ENCODE measurements at regions not wholly inside any gene's neighbourhood (a gene's known extent, or its start where the extent isn't known, plus 50 kb on each side); places are given as distances from the start of the nearest gene placed in this dataset.

GRCh38 chr3:105195260-105195659 is 171.4 kb upstream of the ALCAM start:
- no peaks in the 10 kb centered on the region for H3K9me3 ChIP-seq (ENCODE audit: insufficient read depth, low read length)
- DNase-seq (ENCODE audit: low read depth, low spot score): no peak
- no peaks in the 10 kb centered on the region for H3K36me3 ChIP-seq (ENCODE audit: insufficient read depth, insufficient read length, low read length)
- H3K9ac ChIP-seq (ENCODE audit: insufficient read length, low read depth): no peak overlapping the region
- TF ChIP-seq YY1 (IDR thresholded peaks at IDR 0.05; ENCODE audit: insufficient read depth, insufficient read length) (no peak), SUZ12 (IDR thresholded peaks at IDR 0.05; ENCODE audit: extremely low read depth, insufficient read depth, insufficient read length) (no peak), ZNF274 (IDR thresholded peaks at IDR 0.05; ENCODE audit: low read depth, low read length) (no peak)
- no peak overlapping the region for H3K4me3 ChIP-seq (ENCODE audit: insufficient read length, low read depth)
- no peaks in the 10 kb centered on the region for H3K4me1 ChIP-seq (ENCODE audit: insufficient read depth, insufficient read length)
- no peaks in the 10 kb centered on the region for H3K27me3 ChIP-seq (ENCODE audit: insufficient read depth, insufficient read length)

DNA sequence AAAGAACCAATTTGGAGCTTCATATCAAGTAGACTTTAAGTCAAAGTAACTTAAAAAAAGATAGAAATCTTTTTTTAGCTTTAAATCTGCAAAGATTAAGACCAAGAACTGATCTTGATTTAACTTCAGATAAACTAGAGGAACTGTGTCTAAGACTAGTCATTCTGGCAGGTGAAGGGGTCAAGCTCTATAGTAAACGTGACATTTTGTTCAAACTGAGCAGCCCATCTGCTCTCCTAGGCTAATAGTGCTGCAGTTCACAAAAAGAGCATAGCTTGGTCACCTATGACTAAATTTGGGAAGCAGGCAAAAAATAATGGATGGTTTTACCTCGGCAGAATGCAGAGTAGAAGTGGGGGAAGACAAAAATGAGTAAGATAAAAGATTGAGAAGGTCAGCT is 168.8 kb upstream of the ALCAM start:
- no peak for TF ChIP-seq ZNF274 (IDR thresholded peaks at IDR 0.05; ENCODE audit: low read depth, low read length)
- no peak for TF ChIP-seq SUZ12 (IDR thresholded peaks at IDR 0.05; ENCODE audit: extremely low read depth, insufficient read depth, insufficient read length)
- TF ChIP-seq YY1 (IDR thresholded peaks at IDR 0.05; ENCODE audit: insufficient read depth, insufficient read length): no peak
- no peaks in the 10 kb centered on the region for H3K9me3 ChIP-seq (ENCODE audit: insufficient read depth, low read length)
- H3K9ac ChIP-seq (ENCODE audit: insufficient read length, low read depth): no peak overlapping the region
- no peak overlapping the region for H3K4me3 ChIP-seq (ENCODE audit: insufficient read length, low read depth)
- no peak for DNase-seq (ENCODE audit: low read depth, low spot score)
- H3K27me3 ChIP-seq (ENCODE audit: insufficient read depth, insufficient read length): no peaks in the 10 kb centered on the region
- no peaks in the 10 kb centered on the region for H3K4me1 ChIP-seq (ENCODE audit: insufficient read depth, insufficient read length)
- no peaks in the 10 kb centered on the region for H3K36me3 ChIP-seq (ENCODE audit: insufficient read depth, insufficient read length, low read length)

DNA sequence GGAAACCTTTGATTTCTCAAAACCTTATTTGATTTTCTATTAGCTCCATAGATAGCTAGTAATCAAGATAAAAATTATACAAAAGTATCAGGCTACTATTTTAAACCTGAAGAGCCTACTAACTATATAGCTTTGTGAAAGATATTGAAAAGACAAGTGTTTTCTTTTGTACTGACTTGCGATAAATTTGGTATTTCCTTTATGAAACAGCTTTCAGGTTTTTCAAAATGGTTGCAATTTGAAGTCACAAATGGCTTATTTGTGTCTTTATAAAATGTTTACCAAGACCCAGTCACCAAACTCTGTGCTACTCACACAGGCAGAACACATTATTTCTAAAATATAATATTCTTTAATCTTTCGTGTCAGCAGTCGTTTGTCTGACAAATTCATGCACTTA is 167.5 kb upstream of the ALCAM start:
- Histone ChIP-seq H3K4me3 (ENCODE audit: insufficient read length, low read depth) (no peak overlapping the region), H3K9me3 (ENCODE audit: insufficient read depth, low read length) (no peaks in the 10 kb centered on the region), H3K36me3 (ENCODE audit: insufficient read depth, insufficient read length, low read length) (no peaks in the 10 kb centered on the region), H3K4me1 (ENCODE audit: insufficient read depth, insufficient read length) (no peaks in the 10 kb centered on the region), H3K9ac (ENCODE audit: insufficient read length, low read depth) (no peak overlapping the region), H3K27me3 (ENCODE audit: insufficient read depth, insufficient read length) (no peaks in the 10 kb centered on the region)
- no peak for DNase-seq (ENCODE audit: low read depth, low spot score)
- TF ChIP-seq YY1 (IDR thresholded peaks at IDR 0.05; ENCODE audit: insufficient read depth, insufficient read length) (no peak), SUZ12 (IDR thresholded peaks at IDR 0.05; ENCODE audit: extremely low read depth, insufficient read depth, insufficient read length) (no peak), ZNF274 (IDR thresholded peaks at IDR 0.05; ENCODE audit: low read depth, low read length) (no peak)

- Histone ChIP-seq H3K27me3 (ENCODE audit: insufficient read depth, insufficient read length) (no peaks in the 10 kb centered on the region), H3K9me3 (ENCODE audit: insufficient read depth, low read length) (no peaks in the 10 kb centered on the region), H3K4me1 (ENCODE audit: insufficient read depth, insufficient read length) (no peaks in the 10 kb centered on the region), H3K9ac (ENCODE audit: insufficient read length, low read depth) (no peak overlapping the region), H3K4me3 (ENCODE audit: insufficient read length, low read depth) (no peak overlapping the region), H3K36me3 (ENCODE audit: insufficient read depth, insufficient read length, low read length) (no peaks in the 10 kb centered on the region)
- TF ChIP-seq YY1 (IDR thresholded peaks at IDR 0.05; ENCODE audit: insufficient read depth, insufficient read length) (no peak), SUZ12 (IDR thresholded peaks at IDR 0.05; ENCODE audit: extremely low read depth, insufficient read depth, insufficient read length) (no peak)
- no peak for DNase-seq (ENCODE audit: low read depth, low spot score)
These were observed 156.6 kb upstream of the ALCAM start for GRCh38 chr3:105210141-105210540.

- H3K27me3 ChIP-seq (ENCODE audit: insufficient read depth, insufficient read length): no peaks in the 10 kb centered on the region
- no peaks in the 10 kb centered on the region for H3K36me3 ChIP-seq (ENCODE audit: insufficient read depth, insufficient read length, low read length)
- TF ChIP-seq SUZ12 (IDR thresholded peaks at IDR 0.05; ENCODE audit: extremely low read depth, insufficient read depth, insufficient read length) (no peak), YY1 (IDR thresholded peaks at IDR 0.05; ENCODE audit: insufficient read depth, insufficient read length) (no peak), ZNF274 (IDR thresholded peaks at IDR 0.05; ENCODE audit: low read depth, low read length) (no peak)
- no peak overlapping the region for H3K9ac ChIP-seq (ENCODE audit: insufficient read length, low read depth)
- no peaks in the 10 kb centered on the region for H3K4me1 ChIP-seq (ENCODE audit: insufficient read depth, insufficient read length)
- H3K4me3 ChIP-seq (ENCODE audit: insufficient read length, low read depth): no peak overlapping the region
- no peak for DNase-seq (ENCODE audit: low read depth, low spot score)
- no peaks in the 10 kb centered on the region for H3K9me3 ChIP-seq (ENCODE audit: insufficient read depth, low read length)
These were observed 152.1 kb upstream of the ALCAM start for GRCh38 chr3:105214590-105214989.

DNA sequence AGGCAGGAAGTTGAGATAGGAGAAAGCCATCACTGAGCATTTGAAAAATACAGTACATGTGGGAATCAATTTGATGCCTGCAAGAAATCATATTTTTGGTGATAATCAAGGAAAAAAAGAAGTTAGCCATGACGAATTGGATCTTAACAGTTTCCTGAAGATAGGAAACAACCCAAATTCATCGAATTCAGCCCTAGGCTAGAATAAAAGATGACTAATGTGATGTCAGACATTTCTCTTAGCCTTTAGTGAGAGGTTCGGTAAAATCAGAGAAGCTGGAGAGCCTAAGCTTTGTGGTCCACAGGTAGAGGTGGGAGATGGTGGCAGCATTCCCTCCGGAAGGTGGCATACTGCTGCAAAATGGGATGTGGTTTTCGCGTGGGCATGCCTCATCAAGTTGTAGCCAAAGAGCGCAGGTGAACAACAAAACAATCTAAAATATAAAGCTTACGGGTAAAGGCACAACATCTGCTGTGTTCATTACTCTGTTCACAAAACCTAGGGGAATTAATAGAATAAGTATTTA is 144.1 kb upstream of the ALCAM start:
- Histone ChIP-seq H3K36me3 (ENCODE audit: insufficient read depth, insufficient read length, low read length) (no peaks in the 10 kb centered on the region), H3K27me3 (ENCODE audit: insufficient read depth, insufficient read length) (no peaks in the 10 kb centered on the region), H3K9me3 (ENCODE audit: insufficient read depth, low read length) (no peaks in the 10 kb centered on the region), H3K4me3 (ENCODE audit: insufficient read length, low read depth) (no peak overlapping the region), H3K4me1 (ENCODE audit: insufficient read depth, insufficient read length) (no peaks in the 10 kb centered on the region), H3K9ac (ENCODE audit: insufficient read length, low read depth) (no peak overlapping the region)
- TF ChIP-seq SUZ12 (IDR thresholded peaks at IDR 0.05; ENCODE audit: extremely low read depth, insufficient read depth, insufficient read length) (no peak), YY1 (IDR thresholded peaks at IDR 0.05; ENCODE audit: insufficient read depth, insufficient read length) (no peak)
- DNase-seq (ENCODE audit: low read depth, low spot score): no peak

DNA sequence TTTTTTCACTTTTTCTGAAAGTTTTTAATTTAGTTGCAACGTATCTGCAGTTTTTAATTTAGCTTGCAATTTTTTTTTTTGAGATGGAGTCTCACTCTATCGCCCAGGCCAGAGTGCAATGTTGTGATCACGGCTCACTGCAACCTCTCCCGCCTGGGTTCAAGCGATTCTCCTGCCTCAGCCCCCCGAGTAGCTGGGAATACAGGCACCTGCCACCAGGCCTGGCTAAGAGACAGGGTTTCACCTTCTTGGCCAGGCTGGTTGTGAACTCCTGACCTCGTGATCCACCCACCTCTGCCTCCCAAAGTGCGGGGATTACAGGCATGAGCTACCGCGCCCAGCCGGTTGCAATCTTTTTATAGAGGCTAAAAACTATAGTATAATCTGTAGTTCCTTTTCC is 142.9 kb upstream of the ALCAM start:
- H3K36me3 ChIP-seq (ENCODE audit: insufficient read depth, insufficient read length, low read length): no peaks in the 10 kb centered on the region
- H3K9me3 ChIP-seq (ENCODE audit: insufficient read depth, low read length): no peaks in the 10 kb centered on the region
- no peak for DNase-seq (ENCODE audit: low read depth, low spot score)
- no peaks in the 10 kb centered on the region for H3K27me3 ChIP-seq (ENCODE audit: insufficient read depth, insufficient read length)
- H3K9ac ChIP-seq (ENCODE audit: insufficient read length, low read depth): no peak overlapping the region
- H3K4me3 ChIP-seq (ENCODE audit: insufficient read length, low read depth): no peak overlapping the region
- no peaks in the 10 kb centered on the region for H3K4me1 ChIP-seq (ENCODE audit: insufficient read depth, insufficient read length)
- TF ChIP-seq YY1 (IDR thresholded peaks at IDR 0.05; ENCODE audit: insufficient read depth, insufficient read length): no peak
- TF ChIP-seq SUZ12 (IDR thresholded peaks at IDR 0.05; ENCODE audit: extremely low read depth, insufficient read depth, insufficient read length): no peak
- no peak for TF ChIP-seq ZNF274 (IDR thresholded peaks at IDR 0.05; ENCODE audit: low read depth, low read length)

GRCh38 chr3:105228696-105229095 is 138.0 kb upstream of the ALCAM start:
- no peak overlapping the region for H3K9ac ChIP-seq (ENCODE audit: insufficient read length, low read depth)
- no peaks in the 10 kb centered on the region; the same call in 1 of the 2 replicates for H3K9me3 ChIP-seq (ENCODE audit: insufficient read depth, low read length)
- H3K4me3 ChIP-seq (ENCODE audit: insufficient read length, low read depth): no peak overlapping the region
- H3K27me3 ChIP-seq (ENCODE audit: insufficient read depth, insufficient read length): no peaks in the 10 kb centered on the region
- DNase-seq (ENCODE audit: low read depth, low spot score): no peak
- no peaks in the 10 kb centered on the region for H3K4me1 ChIP-seq (ENCODE audit: insufficient read depth, insufficient read length)
- no peaks in the 10 kb centered on the region for H3K36me3 ChIP-seq (ENCODE audit: insufficient read depth, insufficient read length, low read length)
- TF ChIP-seq YY1 (IDR thresholded peaks at IDR 0.05; ENCODE audit: insufficient read depth, insufficient read length) (no peak), ZNF274 (IDR thresholded peaks at IDR 0.05; ENCODE audit: low read depth, low read length) (no peak), SUZ12 (IDR thresholded peaks at IDR 0.05; ENCODE audit: extremely low read depth, insufficient read depth, insufficient read length) (no peak)
